ENCODE measurements at regions not wholly inside any gene's neighbourhood (a gene's known extent, or its start where the extent isn't known, plus 50 kb on each side); places are given as distances from the start of the nearest gene placed in this dataset.

GRCh38 chr13:34756572-34756971, 185.5 kb upstream of the NBEA start:
- Histone ChIP-seq H3K27me3 (ENCODE audit: control insufficient read depth in 2 of 2, insufficient read depth in 1 of 2, low read length in 1 of 2) (no peaks in the 10 kb centered on the region), H3K9me3 (ENCODE audit: control insufficient read depth in 2 of 2, insufficient read depth in 1 of 2, low read length in 1 of 2) (no peaks in the 10 kb centered on the region), H3K4me1 (ENCODE audit: control insufficient read depth in 2 of 2, insufficient read depth in 2 of 2, low read length in 2 of 2) (no peaks in the 10 kb centered on the region), H3K4me3 (ENCODE audit: low read length in 2 of 2) (no peak overlapping the region), H3K36me3 (ENCODE audit: control insufficient read depth in 2 of 2, insufficient read depth in 2 of 2, low read length in 1 of 2) (no peaks in the 10 kb centered on the region), H3K27ac (ENCODE audit: low read depth in 1 of 2, low read length in 1 of 2) (no peak overlapping the region)
- no peak for DNase-seq (ENCODE audit: low read depth in 6 of 9, low spot score in 9 of 9)
- 90% methylated on average over 2 of the region's 2 CpGs for WGBS

DNA sequence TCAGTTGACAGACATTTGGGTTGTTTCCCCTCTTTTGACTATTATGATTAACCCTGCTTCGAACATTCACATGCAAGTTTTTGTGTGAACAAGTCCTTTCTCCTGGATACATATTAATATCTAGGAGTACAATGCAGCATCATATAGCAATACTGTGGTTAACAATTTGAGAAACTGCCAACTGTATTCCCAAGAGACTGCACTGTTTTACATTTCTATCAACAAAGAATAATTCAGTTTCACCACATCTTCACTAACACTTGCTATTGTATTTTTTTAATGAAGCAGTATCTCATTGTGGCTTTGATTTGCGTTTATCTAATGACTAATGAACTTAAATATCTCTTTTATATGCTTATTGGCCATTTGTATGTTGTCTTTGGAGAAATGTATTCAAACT, 184.6 kb upstream of the NBEA start:
- 89% methylated on average over 2 of the region's 2 CpGs for WGBS
- Histone ChIP-seq H3K4me1 (ENCODE audit: control insufficient read depth in 2 of 2, insufficient read depth in 2 of 2, low read length in 2 of 2) (no peaks in the 10 kb centered on the region), H3K27me3 (ENCODE audit: control insufficient read depth in 2 of 2, insufficient read depth in 1 of 2, low read length in 1 of 2) (no peaks in the 10 kb centered on the region), H3K9me3 (ENCODE audit: control insufficient read depth in 2 of 2, insufficient read depth in 1 of 2, low read length in 1 of 2) (no peaks in the 10 kb centered on the region), H3K4me3 (ENCODE audit: low read length in 2 of 2) (no peak overlapping the region), H3K27ac (ENCODE audit: low read depth in 1 of 2, low read length in 1 of 2) (no peak overlapping the region), H3K36me3 (ENCODE audit: control insufficient read depth in 2 of 2, insufficient read depth in 2 of 2, low read length in 1 of 2) (no peaks in the 10 kb centered on the region)
- no peak for DNase-seq (ENCODE audit: low read depth in 6 of 9, low spot score in 9 of 9)

DNA sequence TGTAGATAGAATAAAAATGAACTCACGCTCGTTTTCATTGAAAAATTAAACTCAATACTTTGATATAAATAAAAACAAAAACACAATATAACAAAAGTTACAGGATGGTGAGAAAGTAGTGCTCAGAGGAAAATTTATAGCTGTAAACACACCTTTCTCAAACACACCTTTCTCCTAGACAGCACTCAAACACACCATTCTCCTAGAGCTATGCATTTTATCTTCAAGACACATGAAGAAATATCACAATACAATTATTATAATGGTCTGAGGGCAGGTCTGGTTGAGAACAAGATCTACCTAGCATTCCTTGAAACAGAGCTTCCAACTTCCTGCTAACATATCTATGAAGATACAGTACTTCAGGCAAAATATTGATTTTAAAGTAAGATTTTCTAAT, 183.4 kb upstream of the NBEA start:
- Histone ChIP-seq H3K27ac (ENCODE audit: low read depth in 1 of 2, low read length in 1 of 2) (no peak overlapping the region), H3K4me3 (ENCODE audit: low read length in 2 of 2) (no peak overlapping the region)
- 96% methylated on average over 2 of the region's 2 CpGs for WGBS

GRCh38 chr13:34762312-34762711, 179.8 kb upstream of the NBEA start:
- Histone ChIP-seq H3K4me3 (ENCODE audit: low read length in 2 of 2) (no peak overlapping the region), H3K9me3 (ENCODE audit: control insufficient read depth in 2 of 2, insufficient read depth in 1 of 2, low read length in 1 of 2) (no peaks in the 10 kb centered on the region), H3K4me1 (ENCODE audit: control insufficient read depth in 2 of 2, insufficient read depth in 2 of 2, low read length in 2 of 2) (no peaks in the 10 kb centered on the region), H3K36me3 (ENCODE audit: control insufficient read depth in 2 of 2, insufficient read depth in 2 of 2, low read length in 1 of 2) (no peaks in the 10 kb centered on the region), H3K27ac (ENCODE audit: low read depth in 1 of 2, low read length in 1 of 2) (no peak overlapping the region), H3K27me3 (ENCODE audit: control insufficient read depth in 2 of 2, insufficient read depth in 1 of 2, low read length in 1 of 2) (no peaks in the 10 kb centered on the region)
- WGBS, result 95% methylated on average over 2 of the region's 2 CpGs
- no peak for DNase-seq (ENCODE audit: low read depth in 6 of 9, low spot score in 9 of 9)

More for the DNA sequence above, 183.4 kb upstream of the NBEA start:
- Histone ChIP-seq H3K9me3 (ENCODE audit: control insufficient read depth in 2 of 2, insufficient read depth in 1 of 2, low read length in 1 of 2) (no peaks in the 10 kb centered on the region), H3K36me3 (ENCODE audit: control insufficient read depth in 2 of 2, insufficient read depth in 2 of 2, low read length in 1 of 2) (no peaks in the 10 kb centered on the region), H3K27me3 (ENCODE audit: control insufficient read depth in 2 of 2, insufficient read depth in 1 of 2, low read length in 1 of 2) (no peaks in the 10 kb centered on the region), H3K4me1 (ENCODE audit: control insufficient read depth in 2 of 2, insufficient read depth in 2 of 2, low read length in 2 of 2) (no peaks in the 10 kb centered on the region)
- no peak for DNase-seq (ENCODE audit: low read depth in 6 of 9, low spot score in 9 of 9)

DNA sequence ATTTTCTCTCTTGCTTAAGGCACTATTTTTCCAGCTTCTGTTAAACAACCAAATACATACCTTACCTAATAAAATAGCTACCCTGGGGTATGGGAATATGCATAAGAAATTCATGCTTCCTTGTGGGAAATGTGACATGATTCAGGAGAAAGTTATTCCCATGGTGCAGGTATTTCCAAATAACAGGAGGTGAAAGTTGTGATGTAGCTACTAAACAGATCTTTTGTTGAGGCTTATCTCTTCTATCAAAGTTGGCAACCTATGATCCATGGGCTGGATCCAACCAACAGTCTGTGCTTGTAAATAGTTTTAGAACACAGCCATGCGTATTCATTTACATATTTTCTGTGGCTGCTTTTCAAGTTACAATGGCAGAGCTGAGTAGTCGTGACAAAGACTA, 177.8 kb upstream of the NBEA start:
- DNase-seq (ENCODE audit: low read depth in 6 of 9, low spot score in 9 of 9), result no peak
- Histone ChIP-seq H3K27ac (ENCODE audit: low read depth in 1 of 2, low read length in 1 of 2) (no peak overlapping the region), H3K4me1 (ENCODE audit: control insufficient read depth in 2 of 2, insufficient read depth in 2 of 2, low read length in 2 of 2) (no peaks in the 10 kb centered on the region), H3K9me3 (ENCODE audit: control insufficient read depth in 2 of 2, insufficient read depth in 1 of 2, low read length in 1 of 2) (peaks cover 0 to 6% of the 10 kb centered on the region in 2 donors), H3K4me3 (ENCODE audit: low read length in 2 of 2) (no peak overlapping the region), H3K27me3 (ENCODE audit: control insufficient read depth in 2 of 2, insufficient read depth in 1 of 2, low read length in 1 of 2) (no peaks in the 10 kb centered on the region), H3K36me3 (ENCODE audit: control insufficient read depth in 2 of 2, insufficient read depth in 2 of 2, low read length in 1 of 2) (no peaks in the 10 kb centered on the region)
- WGBS, result 96% methylated on average over 2 of the region's 2 CpGs

- Histone ChIP-seq H3K27ac (ENCODE audit: low read depth in 1 of 2, low read length in 1 of 2) (no peak overlapping the region), H3K4me3 (ENCODE audit: low read length in 2 of 2) (no peak overlapping the region), H3K9me3 (ENCODE audit: control insufficient read depth in 2 of 2, insufficient read depth in 1 of 2, low read length in 1 of 2) (peaks cover 0 to 6% of the 10 kb centered on the region in 2 donors), H3K4me1 (ENCODE audit: control insufficient read depth in 2 of 2, insufficient read depth in 2 of 2, low read length in 2 of 2) (no peaks in the 10 kb centered on the region), H3K36me3 (ENCODE audit: control insufficient read depth in 2 of 2, insufficient read depth in 2 of 2, low read length in 1 of 2) (no peaks in the 10 kb centered on the region), H3K27me3 (ENCODE audit: control insufficient read depth in 2 of 2, insufficient read depth in 1 of 2, low read length in 1 of 2) (no peaks in the 10 kb centered on the region)
- no peak for DNase-seq (ENCODE audit: low read depth in 6 of 9, low spot score in 9 of 9)
- WGBS, result 97% methylated on average over 6 of the region's 6 CpGs
These were observed 176.5 kb upstream of the NBEA start for GRCh38 chr13:34765446-34766180.

- Histone ChIP-seq H3K4me1 (ENCODE audit: control insufficient read depth in 2 of 2, insufficient read depth in 2 of 2, low read length in 2 of 2) (no peaks in the 10 kb centered on the region), H3K27ac (ENCODE audit: low read depth in 1 of 2, low read length in 1 of 2) (no peak overlapping the region), H3K9me3 (ENCODE audit: control insufficient read depth in 2 of 2, insufficient read depth in 1 of 2, low read length in 1 of 2) (peaks cover 0 to 6% of the 10 kb centered on the region in 2 donors), H3K27me3 (ENCODE audit: control insufficient read depth in 2 of 2, insufficient read depth in 1 of 2, low read length in 1 of 2) (no peaks in the 10 kb centered on the region), H3K4me3 (ENCODE audit: low read length in 2 of 2) (no peak overlapping the region), H3K36me3 (ENCODE audit: control insufficient read depth in 2 of 2, insufficient read depth in 2 of 2, low read length in 1 of 2) (no peaks in the 10 kb centered on the region)
- DNase-seq (ENCODE audit: low read depth in 6 of 9, low spot score in 9 of 9), result no peak
- WGBS, result 80% methylated on average over 1 of the region's 1 CpG
These were observed 174.3 kb upstream of the NBEA start for GRCh38 chr13:34767778-34768177.

DNA sequence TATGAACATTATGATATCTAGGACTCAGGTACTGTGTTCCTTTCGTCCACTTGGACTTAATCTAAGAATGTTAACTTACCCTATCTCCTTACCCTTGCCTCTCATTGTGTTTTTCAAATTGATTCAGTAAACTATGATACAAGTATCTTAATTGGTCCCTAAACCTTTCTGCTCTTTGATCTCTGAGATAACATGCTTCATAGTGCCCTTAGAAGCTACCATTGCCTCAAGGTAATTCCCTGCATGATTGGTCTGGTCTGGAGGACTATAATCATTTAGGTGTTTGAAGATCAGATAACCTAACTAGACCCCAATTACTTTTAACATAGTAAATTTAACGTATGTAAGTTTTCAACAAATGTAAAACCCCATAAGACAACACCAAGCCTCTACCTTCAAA, 169.9 kb upstream of the NBEA start:
- DNase-seq (ENCODE audit: low read depth in 6 of 9, low spot score in 9 of 9), result no peak
- H3K4me3 ChIP-seq (ENCODE audit: low read length in 2 of 2), result no peak overlapping the region
- H3K27me3 ChIP-seq (ENCODE audit: control insufficient read depth in 2 of 2, insufficient read depth in 1 of 2, low read length in 1 of 2), result no peaks in the 10 kb centered on the region
- H3K9me3 ChIP-seq (ENCODE audit: control insufficient read depth in 2 of 2, insufficient read depth in 1 of 2, low read length in 1 of 2), result peaks cover 0 to 6% of the 10 kb centered on the region in 2 donors
- H3K36me3 ChIP-seq (ENCODE audit: control insufficient read depth in 2 of 2, insufficient read depth in 2 of 2, low read length in 1 of 2), result no peaks in the 10 kb centered on the region
- 61% methylated on average over 2 of the region's 2 CpGs for WGBS
- H3K27ac ChIP-seq (ENCODE audit: low read depth in 1 of 2, low read length in 1 of 2), result no peak overlapping the region
- H3K4me1 ChIP-seq (ENCODE audit: control insufficient read depth in 2 of 2, insufficient read depth in 2 of 2, low read length in 2 of 2), result no peaks in the 10 kb centered on the region

DNA sequence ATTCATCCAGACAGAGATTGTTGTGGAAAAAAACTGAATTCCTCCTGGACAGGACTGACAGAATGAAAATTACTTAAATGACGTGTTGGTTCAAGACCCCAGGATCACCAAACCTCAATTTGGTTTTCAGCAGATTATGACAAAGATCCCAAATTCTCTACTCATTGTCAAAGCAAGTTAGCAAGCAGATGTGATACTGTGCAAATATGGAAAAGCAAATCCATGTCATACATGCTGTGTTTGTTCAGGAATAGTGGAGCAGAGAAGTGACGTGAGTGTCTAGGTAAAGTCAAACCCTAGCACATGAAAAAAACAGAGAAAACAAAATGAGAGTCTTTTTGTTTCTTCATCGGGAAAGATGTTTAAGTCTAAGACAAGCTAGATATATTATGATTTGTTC, 169.2 kb upstream of the NBEA start:
- WGBS, result 91% methylated on average over 3 of the region's 3 CpGs
- no peak for DNase-seq (ENCODE audit: low read depth in 6 of 9, low spot score in 9 of 9)
- no peaks in the 10 kb centered on the region for H3K4me1 ChIP-seq (ENCODE audit: control insufficient read depth in 2 of 2, insufficient read depth in 2 of 2, low read length in 2 of 2)

More for the DNA sequence above, 169.2 kb upstream of the NBEA start:
- Histone ChIP-seq H3K36me3 (ENCODE audit: control insufficient read depth in 2 of 2, insufficient read depth in 2 of 2, low read length in 1 of 2) (no peaks in the 10 kb centered on the region), H3K27ac (ENCODE audit: low read depth in 1 of 2, low read length in 1 of 2) (no peak overlapping the region), H3K27me3 (ENCODE audit: control insufficient read depth in 2 of 2, insufficient read depth in 1 of 2, low read length in 1 of 2) (no peaks in the 10 kb centered on the region), H3K9me3 (ENCODE audit: control insufficient read depth in 2 of 2, insufficient read depth in 1 of 2, low read length in 1 of 2) (peaks cover 0 to 6% of the 10 kb centered on the region in 2 donors), H3K4me3 (ENCODE audit: low read length in 2 of 2) (no peak overlapping the region)

All from thymus (tissue), 11 donors.